AG04449 (cell line): ENCODE measurements at regions not wholly inside any gene's neighbourhood (a gene's known extent, or its start where the extent isn't known, plus 50 kb on each side); places are given as distances from the start of the nearest gene placed in this dataset.

Experiments used
- CTCF ChIA-PET: fragments of 350-600 bp; formaldehyde crosslinking; extraction: SDS; loops from one replicate; lab custom pipeline; 2021; ENCODE audit warnings: antibody characterized with exemption; lab: Yijun Ruan, JAX
- POLR2A ChIA-PET: fragments of 400-600, 350-600 bp; formaldehyde crosslinking; extraction: SDS; loops from one replicate; lab custom pipeline; 2020; ENCODE audit warnings: antibody characterized with exemption, inconsistent platforms; lab: Yijun Ruan, JAX
- DNase-seq: peaks from one replicate; pipeline ENCODE4 v3.0.0-alpha.2; 2010; ENCODE audit warnings: low read depth, low spot score
- H3K4me3 ChIP-seq: 2 replicates; pipeline ENCODE4 v1.5.1; 2011; ENCODE audit warnings: low read depth, mild to moderate bottlenecking, control low read depth, low read length
- CTCF ChIP-seq: IDR thresholded peaks from one replicate; pipeline ENCODE4 v1.5.1; 2011; ENCODE audit warnings: mild to moderate bottlenecking, moderate library complexity, low read length, control low read depth, inconsistent platforms; ENCODE audit not compliant: insufficient read depth; ENCODE audit errors: missing control alignments

- no peak overlapping the region for H3K4me3 ChIP-seq
- ChIA-PET CTCF (no interaction called here), POLR2A (no interaction called here)
- TF ChIP-seq CTCF = no peak
- DNase-seq = no peak
These were observed 1670.1 kb upstream of the CDH9 start for GRCh38 chr5:28708472-28708871.

GRCh38 chr5:28707706-28708105, 1669.3 kb upstream of the CDH9 start:
- no peak for TF ChIP-seq CTCF
- no peak overlapping the region for H3K4me3 ChIP-seq
- DNase-seq = no peak
- POLR2A ChIA-PET = no interaction called here
- CTCF ChIA-PET = no interaction called here

GRCh38 chr5:28703651-28704260, 1665.4 kb upstream of the CDH9 start:
- no peak for DNase-seq
- CTCF ChIA-PET = no interaction called here
- no peak for TF ChIP-seq CTCF
- H3K4me3 ChIP-seq = no peak overlapping the region
- POLR2A ChIA-PET = no interaction called here

- TF ChIP-seq CTCF = no peak
- ChIA-PET CTCF (no interaction called here), POLR2A (no interaction called here)
- H3K4me3 ChIP-seq = no peak overlapping the region
- no peak for DNase-seq
These were observed 1653.1 kb upstream of the CDH9 start for GRCh38 chr5:28691526-28691925.

GRCh38 chr5:28685794-28686193, 1647.4 kb upstream of the CDH9 start:
- POLR2A ChIA-PET = no interaction called here
- TF ChIP-seq CTCF = no peak
- CTCF ChIA-PET = no interaction called here
- DNase-seq = no peak
- H3K4me3 ChIP-seq = no peak overlapping the region

GRCh38 chr5:28678899-28679298, 1640.5 kb upstream of the CDH9 start:
- no peak overlapping the region for H3K4me3 ChIP-seq
- no peak for TF ChIP-seq CTCF
- CTCF ChIA-PET = no interaction called here
- POLR2A ChIA-PET = no interaction called here
- DNase-seq = no peak
